GM23338 (cell line): ENCODE measurements at regions not wholly inside any gene's neighbourhood (a gene's known extent, or its start where the extent isn't known, plus 50 kb on each side); places are given as distances from the start of the nearest gene placed in this dataset.

Experiments used
- ATAC-seq: fragments of 200-7000 bp; cut with Tn5 transposase; 3 replicates; pipeline ENCODE4 v1.9.1; 2020
- DNase-seq: peaks from one replicate; pipeline ENCODE4 v3.0.0-alpha.2; 2015; ENCODE audit warnings: low spot score
- H2AFZ ChIP-seq: fragments of 200-600 bp; sonication (generic); 2 replicates; pipeline ENCODE4 v1.8.0; 2016; ENCODE audit warnings: antibody characterized with exemption, mild to moderate bottlenecking, moderate library complexity
- H3F3A ChIP-seq: fragments of 200-600 bp; sonication (generic); replicated peaks from 2 replicates; pipeline ENCODE4 v1.8.0; 2017; ENCODE audit warnings: antibody characterized with exemption, mixed run types, low read depth
- H3K27ac ChIP-seq: fragments of 200-600 bp; sonication (generic); 2 replicates; pipeline ENCODE4 v1.6.1; 2016; ENCODE audit warnings: low read depth
- H3K27me3 ChIP-seq: fragments of 200-600 bp; sonication (generic); 2 replicates; pipeline ENCODE4 v1.8.0; 2016; ENCODE audit warnings: mild to moderate bottlenecking, mixed run types, moderate library complexity; ENCODE audit not compliant: insufficient read depth
- H3K36me3 ChIP-seq: fragments of 200-600 bp; sonication (generic); 2 replicates; pipeline ENCODE4 v1.8.0; 2016; ENCODE audit warnings: mild to moderate bottlenecking; ENCODE audit not compliant: insufficient read depth
- H3K4me1 ChIP-seq: fragments of 200-600 bp; sonication (generic); 2 replicates; pipeline ENCODE4 v1.8.0; 2016; ENCODE audit warnings: mild to moderate bottlenecking, moderate library complexity; ENCODE audit not compliant: insufficient read depth
- H3K4me2 ChIP-seq: fragments of 200-600 bp; sonication (generic); 2 replicates; pipeline ENCODE4 v1.7.1; 2017; ENCODE audit warnings: mixed run types
- H3K4me3 ChIP-seq: fragments of 200-600 bp; sonication (generic); 2 replicates; pipeline ENCODE4 v1.6.1; 2016; ENCODE audit warnings: mixed run types
- H3K79me2 ChIP-seq: fragments of 200-600 bp; sonication (generic); replicated peaks from 2 replicates; pipeline ENCODE4 v1.8.0; 2017; ENCODE audit warnings: mild to moderate bottlenecking; ENCODE audit not compliant: insufficient read depth
- H3K9me2 ChIP-seq: fragments of 200-600 bp; sonication (generic); 2 replicates; pipeline ENCODE4 v1.8.0; 2017; ENCODE audit not compliant: insufficient read depth
- H4K20me1 ChIP-seq: fragments of 200-600 bp; sonication (generic); replicated peaks from 2 replicates; pipeline ENCODE4 v1.8.0; 2017; ENCODE audit warnings: mild to moderate bottlenecking; ENCODE audit not compliant: insufficient read depth
- H3K27ac Mint-ChIP-seq: 2 replicates; pipeline ENCODE4 v1.8.0; 2020; ENCODE audit warnings: inconsistent platforms, mild to moderate bottlenecking, moderate library complexity, mixed read lengths
- H3K27me3 Mint-ChIP-seq: 3 replicates; pipeline ENCODE4 v1.8.0; 2022; ENCODE audit warnings: low read depth, mild to moderate bottlenecking, moderate library complexity, mixed read lengths, inconsistent platforms; ENCODE audit not compliant: insufficient read depth, poor library complexity
- H3K36me3 Mint-ChIP-seq: 3 replicates; pipeline ENCODE4 v1.8.0; 2021; ENCODE audit warnings: low read depth, mild to moderate bottlenecking, inconsistent platforms, moderate library complexity, mixed read lengths
- H3K4me1 Mint-ChIP-seq: 3 replicates; pipeline ENCODE4 v1.8.0; 2020; ENCODE audit warnings: mild to moderate bottlenecking, inconsistent platforms, mixed read lengths
- H3K4me3 Mint-ChIP-seq: 3 replicates; pipeline ENCODE4 v1.8.0; 2021; ENCODE audit warnings: moderate library complexity, mild to moderate bottlenecking, inconsistent platforms, mixed read lengths
- H3K9me3 Mint-ChIP-seq: 3 replicates; pipeline ENCODE4 v1.8.0; 2020; ENCODE audit warnings: moderate library complexity, mild to moderate bottlenecking, inconsistent platforms, mixed read lengths
- CREB1 ChIP-seq: fragments of 250-450 bp; sonication (Bioruptor Pico); IDR thresholded peaks from 2 replicates; pipeline ENCODE4 v1.5.0; 2020; ENCODE audit warnings: low read depth, mild to moderate bottlenecking, moderate library complexity
- CTCF ChIP-seq, 2 experiments: fragments of 200-600 bp in 1 of 2; sonication (generic) in 1 of 2; conservative IDR thresholded peaks; 2 replicates each; pipeline versions ENCODE4 v1.5.1 to v1.6.1; 2016 to 2017; ENCODE audit warnings: antibody characterized with exemption in 2 of 2, low read depth in 2 of 2, mild to moderate bottlenecking in 2 of 2, moderate library complexity in 1 of 2
- EZH2 ChIP-seq: fragments of 200-600 bp; sonication (generic); IDR thresholded peaks from one replicate; pipeline ENCODE4 v1.8.0; 2017; ENCODE audit warnings: antibody characterized with exemption, mild to moderate bottlenecking, low read depth; ENCODE audit not compliant: unreplicated experiment
- EZH2phosphoT487 ChIP-seq: fragments of 200-600 bp; sonication (generic); IDR thresholded peaks from one replicate; pipeline ENCODE4 v1.8.1; 2018; ENCODE audit warnings: antibody characterized with exemption; ENCODE audit not compliant: unreplicated experiment
- JUNB ChIP-seq: IDR thresholded peaks from one replicate; pipeline ENCODE4 v1.6.1; 2016; ENCODE audit warnings: antibody characterized with exemption; ENCODE audit not compliant: unreplicated experiment
- POLR2AphosphoS5 ChIP-seq: IDR thresholded peaks from 2 replicates; pipeline ENCODE4 v1.6.1; 2016; ENCODE audit warnings: antibody characterized with exemption, low read depth
- STAT1 ChIP-seq: IDR thresholded peaks from one replicate; pipeline ENCODE4 v1.6.1; 2016; ENCODE audit warnings: antibody characterized with exemption; ENCODE audit not compliant: unreplicated experiment
- ZNF331 ChIP-seq: fragments of 250-450 bp; sonication (Bioruptor Pico); IDR thresholded peaks from 2 replicates; pipeline ENCODE4 v1.5.0; 2020; ENCODE audit warnings: low read depth, mild to moderate bottlenecking, moderate library complexity
- ZNF462 ChIP-seq: fragments of 250-450 bp; sonication (Bioruptor Pico); IDR thresholded peaks from 2 replicates; pipeline ENCODE4 v1.5.0; 2020; ENCODE audit warnings: mild to moderate bottlenecking, moderate library complexity

- no peak for TF ChIP-seq ZNF462 (CRISPR knock-in tag)
Measured at GRCh38 chr5:166551384-166551783, 1740.1 kb upstream of the WWC1 start (continued).

- Histone ChIP-seq H3K27me3 (no peaks in the 10 kb centered on the region), H3K4me1 (no peaks in the 10 kb centered on the region), H3K9me2 (no peaks in the 10 kb centered on the region), H3K27ac (no peak overlapping the region), H3K4me3 (no peak overlapping the region), H2AFZ (no peak overlapping the region), H3K79me2 (no peaks in the 10 kb centered on the region), H3K36me3 (no peaks in the 10 kb centered on the region), H3K4me2 (no peak overlapping the region), H3F3A (no peaks in the 10 kb centered on the region), H4K20me1 (no peaks in the 10 kb centered on the region)
- Mint-ChIP-seq H3K4me3 (no peak overlapping the region), H3K4me1 (no peaks in the 10 kb centered on the region), H3K36me3 (peaks cover 3% of the 10 kb centered on the region; the same call in 2 of the 3 replicates), H3K27me3 (no peaks in the 10 kb centered on the region), H3K27ac (no peak overlapping the region), H3K9me3 (peaks cover 3% of the 10 kb centered on the region; the same call in 1 of the 3 replicates)
- ATAC-seq (no peak), DNase-seq (no peak)
- TF ChIP-seq STAT1 (no peak), ZNF331 (CRISPR knock-in tag) (no peak), EZH2phosphoT487 (no peak), EZH2 (no peak), JUNB (no peak), ZNF462 (CRISPR knock-in tag) (no peak), POLR2AphosphoS5 (no peak), CREB1 (CRISPR knock-in tag) (no peak), CTCF (conservative IDR thresholded peaks at IDR 0.05; ENCODE audit: low read depth in 2 of 2) (no peak)
Measured at GRCh38 chr5:166553778-166554177, 1737.7 kb upstream of the WWC1 start.
